GM12878 (cell line): ENCODE measurements at regions not wholly inside any gene's neighbourhood (a gene's known extent, or its start where the extent isn't known, plus 50 kb on each side); places are given as distances from the start of the nearest gene placed in this dataset.

Source experiments
- ATAC-seq: fragments of 200-7000 bp; cut with Tn5 transposase; 3 replicates; pipeline ENCODE4 v1.9.1; 2020; ENCODE audit warnings: mild to moderate bottlenecking, moderate library complexity
- BruUV-seq: library from RNA; stranded (reverse); fragments of 400-500 nt; replicated peaks from 2 replicates; lab custom pipeline; 2021; lab: Mats Ljungman, UMichigan
- CTCF ChIA-PET: fragments of 300-600 bp; sonication (Branson Sonifier 250); formaldehyde crosslinking; extraction: SDS; loops from one replicate; lab custom pipeline; 2021; ENCODE audit warnings: inconsistent platforms; lab: Yijun Ruan, JAX
- POLR2A ChIA-PET: fragments of 350-600 bp; formaldehyde crosslinking; extraction: SDS; loops from one replicate; lab custom pipeline; 2021; ENCODE audit warnings: inconsistent platforms; lab: Charles Lee
- RAD21 ChIA-PET: fragments of 300-600 bp; sonication (Branson Sonifier 250); formaldehyde crosslinking; loops from one replicate; lab custom pipeline; 2023; ENCODE audit warnings: antibody characterized with exemption; ENCODE audit not compliant: unreplicated experiment; lab: Charles Lee
- SMC1A ChIA-PET: fragments of 300-600 bp; sonication (Branson Sonifier 250); formaldehyde crosslinking; loops from one replicate; lab custom pipeline; 2023; ENCODE audit not compliant: unreplicated experiment, uncharacterized antibody; lab: Charles Lee
- DNase-seq: peaks from one replicate; pipeline ENCODE4 v3.0.0-alpha.2; 2011; ENCODE audit warnings: low read depth, low spot score
- FAIRE-seq: peaks from 3 replicates; lab custom pipeline; 2011; peaks lifted over from hg19 to GRCh38; lab: Jason Lieb, UNC
- H2AFZ ChIP-seq: 2 replicates; pipeline ENCODE4 v1.6.0; 2011; ENCODE audit warnings: low read depth, low read length, control low read depth; ENCODE audit not compliant: control insufficient read depth
- H3K27ac ChIP-seq: 2 replicates; pipeline ENCODE4 v1.5.1; 2011; ENCODE audit warnings: control low read depth; ENCODE audit not compliant: control insufficient read depth, insufficient read depth
- H3K27me3 ChIP-seq, 2 experiments: replicated peaks in 1 of 2; 2 replicates each; pipeline versions ENCODE4 v1.6.0 to v1.6.1; 2011; ENCODE audit warnings: low read length in 1 of 2; ENCODE audit not compliant: control insufficient read depth in 2 of 2, insufficient read depth in 2 of 2
- H3K36me3 ChIP-seq, 2 experiments: 2 replicates each; pipeline ENCODE4 v1.5.1; 2011; ENCODE audit warnings: low read length in 1 of 2; ENCODE audit not compliant: control insufficient read depth in 2 of 2, insufficient read depth in 2 of 2
- H3K4me1 ChIP-seq: 2 replicates; pipeline ENCODE4 v1.6.1; 2011; ENCODE audit warnings: mild to moderate bottlenecking, low read length, moderate library complexity, mixed read lengths; ENCODE audit not compliant: control insufficient read depth, insufficient read depth
- H3K4me2 ChIP-seq: 2 replicates; pipeline ENCODE4 v1.6.0; 2011; ENCODE audit warnings: control low read depth; ENCODE audit not compliant: control insufficient read depth, insufficient read depth
- H3K4me3 ChIP-seq: fragments of 200-600 bp; sonication (generic); 2 replicates; pipeline ENCODE4 v1.5.1; 2016
- H3K79me2 ChIP-seq: 2 replicates; pipeline ENCODE4 v1.6.0; 2011; ENCODE audit warnings: low read length; ENCODE audit not compliant: control insufficient read depth, insufficient read depth
- H3K9ac ChIP-seq: 2 replicates; pipeline ENCODE4 v1.8.0; 2011; ENCODE audit warnings: low read length, control low read depth, mixed read lengths; ENCODE audit not compliant: control insufficient read depth, insufficient read depth
- H3K9me3 ChIP-seq: replicated peaks from 3 replicates; pipeline ENCODE4 v1.5.1; 2011; ENCODE audit warnings: mild to moderate bottlenecking, low read length; ENCODE audit not compliant: control insufficient read depth, insufficient read depth
- H4K20me1 ChIP-seq: 2 replicates; pipeline ENCODE4 v1.6.0; 2011; ENCODE audit not compliant: control insufficient read depth, insufficient read depth
- CHD4 ChIP-seq: fragments of 200-600 bp; sonication (generic); IDR thresholded peaks from 2 replicates; pipeline ENCODE4 v1.6.1; 2016; ENCODE audit warnings: mild to moderate bottlenecking
- E4F1 ChIP-seq: fragments of 450-650 bp; IDR thresholded peaks from 2 replicates; pipeline ENCODE4 v1.6.1; 2018; ENCODE audit warnings: borderline replicate concordance, mild to moderate bottlenecking; ENCODE audit not compliant: partially characterized antibody
- HCFC1 ChIP-seq: fragments of 150-350 bp; IDR thresholded peaks from 2 replicates; pipeline ENCODE4 v1.6.1; 2014; ENCODE audit warnings: low read length
- MEF2B ChIP-seq: fragments of 450-650 bp; IDR thresholded peaks from 2 replicates; pipeline ENCODE4 v1.6.1; 2018; ENCODE audit warnings: mild to moderate bottlenecking, moderate library complexity; ENCODE audit not compliant: partially characterized antibody, poor library complexity, severe bottlenecking
- MLLT1 ChIP-seq: fragments of 450-650 bp; IDR thresholded peaks from 2 replicates; pipeline ENCODE4 v1.6.1; 2016; ENCODE audit warnings: mild to moderate bottlenecking
- NBN ChIP-seq: fragments of 450-650 bp; IDR thresholded peaks from 2 replicates; pipeline ENCODE4 v1.6.1; 2016
- RAD51 ChIP-seq: fragments of 450-650 bp; IDR thresholded peaks from 2 replicates; pipeline ENCODE4 v1.6.1; 2016; ENCODE audit warnings: moderate library complexity, mild to moderate bottlenecking, inconsistent platforms
- RFX5 ChIP-seq: IDR thresholded peaks from 2 replicates; pipeline ENCODE4 v1.6.1; 2011; ENCODE audit warnings: low read depth, low read length, improper control_type of control experiment
- TAF1 ChIP-seq: IDR thresholded peaks from 2 replicates; pipeline ENCODE4 v1.6.1; 2011; ENCODE audit warnings: mild to moderate bottlenecking, low read depth, low read length, borderline replicate concordance
- TCF3 ChIP-seq: IDR thresholded peaks from 2 replicates; pipeline ENCODE4 v1.6.1; 2012; ENCODE audit warnings: low read depth, mild to moderate bottlenecking, low read length, borderline replicate concordance; ENCODE audit not compliant: insufficient read depth
- TCF7 ChIP-seq: IDR thresholded peaks from 2 replicates; pipeline ENCODE4 v1.6.1; 2014; ENCODE audit warnings: antibody characterized with exemption, borderline replicate concordance
- WGBS: methylation state at CpG from one replicate; pipeline ENCODE4 v1.1.6; 2016; ENCODE audit warnings: low lambda C conversion rate; ENCODE audit not compliant: insufficient replicate concordance, insufficient coverage; ENCODE audit errors: missing lambda C conversion rate; 5-methylcytosine and 5-hydroxymethylcytosine counted together
- in situ Hi-C: fragments of 300-500 bp; cut with MboI; formaldehyde crosslinking; loops from 9 replicates; pipeline ENCODE4 v1.14.3; 2018; ENCODE audit warnings: mixed read lengths
- intact Hi-C: fragments of 100-400 bp; cut with micrococcal nuclease; formaldehyde crosslinking; loops from one replicate; pipeline ENCODE4 v1.14.2; 2022; ENCODE audit not compliant: unreplicated experiment
- TF ChIP-seq, protein P1 (sequence below): IDR thresholded peaks from 2 replicates; pipeline ENCODE4 v1.6.1; 2012; ENCODE audit warnings: low read depth, low read length, improper control_type of control experiment

DNA sequence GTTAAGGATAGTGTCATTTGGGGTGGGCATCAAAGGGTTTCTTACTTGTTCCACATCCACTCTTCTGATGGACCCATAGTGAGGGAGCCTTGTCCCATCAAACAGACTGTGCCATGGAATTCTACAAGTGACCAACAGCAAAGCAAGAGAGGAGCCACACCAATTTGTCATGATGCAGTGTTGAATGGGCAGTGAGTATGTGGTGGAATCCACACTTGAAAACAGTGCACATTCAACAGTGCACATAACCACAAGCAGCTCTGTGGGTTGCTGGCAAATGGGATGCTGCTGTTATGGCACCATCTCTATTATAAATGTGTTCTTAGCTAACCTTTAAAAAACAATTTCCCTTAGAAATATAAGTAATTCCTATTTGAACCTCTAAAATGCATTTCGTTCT, 52.5 kb upstream of the CPNE4 start:
- POLR2A ChIA-PET, result no interaction called here
- WGBS, result 0% methylated on average over 1 of the region's 1 CpG
- TF ChIP-seq HCFC1, result no peak
- no peak for TF ChIP-seq TCF7
- TF ChIP-seq, protein P1, sequence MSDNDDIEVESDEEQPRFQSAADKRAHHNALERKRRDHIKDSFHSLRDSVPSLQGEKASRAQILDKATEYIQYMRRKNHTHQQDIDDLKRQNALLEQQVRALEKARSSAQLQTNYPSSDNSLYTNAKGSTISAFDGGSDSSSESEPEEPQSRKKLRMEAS, result no peak
- no peak for TF ChIP-seq MLLT1
- no peak for TF ChIP-seq CHD4
- TF ChIP-seq TCF3, result no peak
- TF ChIP-seq TAF1, result no peak
- TF ChIP-seq RAD51, result no peak
- no peak for TF ChIP-seq RFX5
- TF ChIP-seq NBN, result no peak
- no peak for TF ChIP-seq E4F1
- TF ChIP-seq MEF2B, result no peak
- SMC1A ChIA-PET, result no interaction called here
- CTCF ChIA-PET, result interaction anchor here (1.2 kb wide), 1 partner anchor 92 kb away, joined by 3 read pairs; no protein-coding TSS in a partner anchor
- in situ Hi-C loops, result no loop called here
- RAD21 ChIA-PET, result no interaction called here
- Histone ChIP-seq H3K36me3 (no peaks in the 10 kb centered on the region), H3K79me2 (no peaks in the 10 kb centered on the region), H3K27me3 (no peaks in the 10 kb centered on the region), H3K9me3 (no peaks in the 10 kb centered on the region), H4K20me1 (no peaks in the 10 kb centered on the region), H3K4me3 (no peak overlapping the region), H3K4me1 (no peaks in the 10 kb centered on the region), H3K9ac (no peak overlapping the region), H2AFZ (no peak overlapping the region), H3K4me2 (no peak overlapping the region), H3K27ac (no peak overlapping the region)
- intact Hi-C loops, result no loop called here
- DNase-seq, result no peak
- FAIRE-seq, result no peak
- ATAC-seq, result no peak
- BruUV-seq, result no TSS peak
